ENCODE measurements at regions not wholly inside any gene's neighbourhood (a gene's known extent, or its start where the extent isn't known, plus 50 kb on each side); places are given as distances from the start of the nearest gene placed in this dataset.

- ATAC-seq (no peak), DNase-seq (no peak)
- H3K4me3 ChIP-seq, result no peak overlapping the region
- no peaks in the 10 kb centered on the region for H3K9me3 ChIP-seq
- H3K27ac ChIP-seq, result no peak overlapping the region
- H3K27me3 ChIP-seq (ENCODE audit: low read depth), result no peaks in the 10 kb centered on the region
- no peaks in the 10 kb centered on the region for H3K4me1 ChIP-seq
- intact Hi-C loops (cut with DNase I), result no loop called here
- no peak for TF ChIP-seq CTCF (IDR thresholded peaks at IDR 0.05)
- H3K36me3 ChIP-seq, result no peaks in the 10 kb centered on the region
Measured at GRCh38 chr4:13701937-13702446, 74.5 kb upstream of the BOD1L1 start.

- Histone ChIP-seq H3K4me3 (no peak overlapping the region), H3K27ac (no peak overlapping the region), H3K36me3 (no peaks in the 10 kb centered on the region), H3K27me3 (ENCODE audit: low read depth) (no peaks in the 10 kb centered on the region), H3K4me1 (no peaks in the 10 kb centered on the region), H3K9me3 (no peaks in the 10 kb centered on the region)
- no peak for DNase-seq
- no peak for ATAC-seq
- no peak for TF ChIP-seq CTCF (IDR thresholded peaks at IDR 0.05)
- intact Hi-C loops (cut with DNase I), result no loop called here
Measured at GRCh38 chr4:13703096-13703495, 75.6 kb upstream of the BOD1L1 start.

GRCh38 chr4:13704035-13704434 lies 76.5 kb upstream of the BOD1L1 start:
- Histone ChIP-seq H3K27me3 (ENCODE audit: low read depth) (no peaks in the 10 kb centered on the region), H3K4me3 (no peak overlapping the region), H3K27ac (no peak overlapping the region), H3K36me3 (no peaks in the 10 kb centered on the region), H3K4me1 (no peaks in the 10 kb centered on the region), H3K9me3 (no peaks in the 10 kb centered on the region)
- no peak for TF ChIP-seq CTCF (IDR thresholded peaks at IDR 0.05)
- intact Hi-C loops (cut with DNase I), result no loop called here
- no peak for ATAC-seq
- DNase-seq, result no peak

GRCh38 chr4:13704761-13705160 lies 77.2 kb upstream of the BOD1L1 start:
- H3K27ac ChIP-seq, result no peak overlapping the region
- H3K36me3 ChIP-seq, result no peaks in the 10 kb centered on the region
- H3K27me3 ChIP-seq (ENCODE audit: low read depth), result no peaks in the 10 kb centered on the region
- TF ChIP-seq CTCF (IDR thresholded peaks at IDR 0.05), result no peak
- no peaks in the 10 kb centered on the region for H3K9me3 ChIP-seq
- ATAC-seq, result no peak
- H3K4me3 ChIP-seq, result no peak overlapping the region
- H3K4me1 ChIP-seq, result no peaks in the 10 kb centered on the region
- intact Hi-C loops (cut with DNase I), result no loop called here
- DNase-seq, result no peak

GRCh38 chr4:13705521-13706041 lies 78.1 kb upstream of the BOD1L1 start:
- Histone ChIP-seq H3K36me3 (no peaks in the 10 kb centered on the region), H3K4me1 (no peaks in the 10 kb centered on the region), H3K27me3 (ENCODE audit: low read depth) (no peaks in the 10 kb centered on the region), H3K9me3 (no peaks in the 10 kb centered on the region), H3K27ac (peak overlapping the region; percentile 18), H3K4me3 (peak overlapping the region; percentile 6)
- DNase-seq (peak; percentile 61), ATAC-seq (peak; percentile 82 to 91)
- TF ChIP-seq CTCF (IDR thresholded peaks at IDR 0.05), result no peak
- intact Hi-C loops (cut with DNase I), result no loop called here

Data from lower lobe of right lung (tissue), 2 donors.